Liver (tissue), 8 donors: ENCODE measurements at regions not wholly inside any gene's neighbourhood (a gene's known extent, or its start where the extent isn't known, plus 50 kb on each side); places are given as distances from the start of the nearest gene placed in this dataset.

Source experiments
- DNase-seq: peaks from one replicate; pipeline ENCODE4 v3.0.0-alpha.2; 2017; ENCODE audit warnings: low spot score
- H3K27ac ChIP-seq, 2 donors: one replicate each; pipeline ENCODE4 v1.7.0; 2013; ENCODE audit warnings: inconsistent platforms in 2 of 2, low read length in 2 of 2, control low read depth in 1 of 2, low read depth in 1 of 2, mild to moderate bottlenecking in 1 of 2
- H3K27me3 ChIP-seq, 4 donors: one replicate each; pipeline versions ENCODE4 v1.6.1 to v1.7.0; 2013; ENCODE audit warnings: low read length in 3 of 4, inconsistent platforms in 1 of 4, mild to moderate bottlenecking in 1 of 4, moderate library complexity in 1 of 4; ENCODE audit not compliant: control insufficient read depth in 4 of 4, insufficient read depth in 4 of 4
- H3K36me3 ChIP-seq, 4 donors: one replicate each; pipeline versions ENCODE4 v1.6.1 to v1.7.0; 2013; ENCODE audit warnings: low read length in 3 of 4, mild to moderate bottlenecking in 3 of 4, low read depth in 1 of 4, moderate library complexity in 1 of 4; ENCODE audit not compliant: control insufficient read depth in 4 of 4, insufficient read depth in 3 of 4
- H3K4me1 ChIP-seq, 4 donors: one replicate each; pipeline versions ENCODE4 v1.6.1 to v1.7.0; 2013; ENCODE audit warnings: low read length in 3 of 4, mild to moderate bottlenecking in 3 of 4, moderate library complexity in 1 of 4; ENCODE audit not compliant: control insufficient read depth in 4 of 4, insufficient read depth in 4 of 4
- H3K4me3 ChIP-seq, 3 donors: one replicate each; pipeline versions ENCODE4 v1.6.1 to v1.7.0; 2013; ENCODE audit warnings: low read length in 3 of 3, control low read depth in 1 of 3, low read depth in 1 of 3, mild to moderate bottlenecking in 1 of 3
- H3K9ac ChIP-seq, 2 donors: one replicate each; pipeline ENCODE4 v1.7.0; 2013; ENCODE audit warnings: low read length in 2 of 2, mild to moderate bottlenecking in 2 of 2, moderate library complexity in 2 of 2, control low read depth in 1 of 2, low read depth in 1 of 2
- H3K9me3 ChIP-seq, 4 donors: one replicate each; pipeline versions ENCODE4 v1.6.1 to v1.7.0; 2013; ENCODE audit warnings: low read length in 3 of 4; ENCODE audit not compliant: control insufficient read depth in 4 of 4
- ATF3 ChIP-seq: IDR thresholded peaks from 2 replicates; pipeline ENCODE4 v1.6.1; 2016; ENCODE audit warnings: antibody characterized with exemption
- CTCF ChIP-seq: fragments of 150-350 bp; IDR thresholded peaks from 2 replicates; pipeline ENCODE4 v1.5.1; 2017; ENCODE audit warnings: improper control_type of control experiment, low read depth, low read length; ENCODE audit not compliant: missing input control
- EGR1 ChIP-seq, 2 donors: IDR thresholded peaks; 2 replicates each; pipeline ENCODE4 v1.6.1; 2016 to 2018; ENCODE audit warnings: antibody characterized with exemption in 2 of 2, low read depth in 2 of 2
- FOXA1 ChIP-seq: IDR thresholded peaks from 2 replicates; pipeline ENCODE4 v1.6.1; 2016; ENCODE audit warnings: antibody characterized with exemption
- FOXA2 ChIP-seq: IDR thresholded peaks from 2 replicates; pipeline ENCODE4 v1.6.1; 2016; ENCODE audit warnings: antibody characterized with exemption
- GABPA ChIP-seq, 2 donors: IDR thresholded peaks in 1 of 2; conservative IDR thresholded peaks in 1 of 2; 2 replicates each; pipeline ENCODE4 v1.6.1; 2016; ENCODE audit warnings: antibody characterized with exemption in 2 of 2, mild to moderate bottlenecking in 1 of 2, moderate library complexity in 1 of 2
- HNF4A ChIP-seq, 2 donors: conservative IDR thresholded peaks; 2 replicates each; pipeline ENCODE4 v1.6.1; 2016; ENCODE audit warnings: antibody characterized with exemption in 2 of 2, mild to moderate bottlenecking in 2 of 2
- HNF4G ChIP-seq: IDR thresholded peaks from 2 replicates; pipeline ENCODE4 v1.6.1; 2016; ENCODE audit warnings: antibody characterized with exemption
- JUND ChIP-seq, 2 donors: IDR thresholded peaks; 2 replicates each; pipeline ENCODE4 v1.6.1; 2016; ENCODE audit warnings: antibody characterized with exemption in 2 of 2
- MAX ChIP-seq: IDR thresholded peaks from 2 replicates; pipeline ENCODE4 v1.6.1; 2016; ENCODE audit warnings: antibody characterized with exemption
- NR2F2 ChIP-seq: IDR thresholded peaks from 2 replicates; pipeline ENCODE4 v1.6.1; 2016; ENCODE audit warnings: antibody characterized with exemption
- RAD21 ChIP-seq, 2 donors: IDR thresholded peaks; 2 replicates each; pipeline ENCODE4 v1.6.1; 2016; ENCODE audit warnings: antibody characterized with exemption in 2 of 2, mild to moderate bottlenecking in 2 of 2
- REST ChIP-seq: IDR thresholded peaks from 2 replicates; pipeline ENCODE4 v1.6.1; 2016; ENCODE audit warnings: antibody characterized with exemption, mild to moderate bottlenecking
- RXRA ChIP-seq, 2 donors: IDR thresholded peaks; 2 replicates each; pipeline ENCODE4 v1.6.1; 2017 to 2018; ENCODE audit warnings: antibody characterized with exemption in 2 of 2, mild to moderate bottlenecking in 1 of 2
- SP1 ChIP-seq: IDR thresholded peaks from 2 replicates; pipeline ENCODE4 v1.6.1; 2018; ENCODE audit warnings: antibody characterized with exemption, mild to moderate bottlenecking
- TAF1 ChIP-seq: conservative IDR thresholded peaks from 2 replicates; pipeline ENCODE4 v1.6.1; 2016; ENCODE audit warnings: antibody characterized with exemption, mild to moderate bottlenecking
- YY1 ChIP-seq: IDR thresholded peaks from 2 replicates; pipeline ENCODE4 v1.6.1; 2016; ENCODE audit warnings: antibody characterized with exemption, mild to moderate bottlenecking
- ZBTB33 ChIP-seq: IDR thresholded peaks from 2 replicates; pipeline ENCODE4 v1.6.1; 2016; ENCODE audit warnings: antibody characterized with exemption
- WGBS: extraction: QIAGEN DNeasy Blood & Tissue Kit; methylation state at CpG from one replicate; pipeline ENCODE4 v1.1.7; 2013; 5-methylcytosine and 5-hydroxymethylcytosine counted together
- donor health status: healthy.
- donor health status: healthy.
- donor health status: healthy.
- donor health status: healthy.
- donor health status: healthy.

GRCh38 chr3:82240322-82240721, 478.9 kb upstream of the GBE1 start:
- H3K9me3 ChIP-seq: no peaks in the 10 kb centered on the region
- WGBS: 82% methylated on average over 4 of the region's 4 CpGs
- H3K27me3 ChIP-seq: no peaks in the 10 kb centered on the region
- no peaks in the 10 kb centered on the region for H3K36me3 ChIP-seq
- no peaks in the 10 kb centered on the region for H3K4me1 ChIP-seq
- no peak for TF ChIP-seq JUND (IDR thresholded peaks at IDR 0.05)
- TF ChIP-seq GABPA (IDR thresholded peaks at IDR 0.05 in 1 of 2, conservative IDR thresholded peaks at IDR 0.05 in 1 of 2): no peak
- TF ChIP-seq HNF4A (conservative IDR thresholded peaks at IDR 0.05): no peak
- TF ChIP-seq HNF4G: no peak
- TF ChIP-seq REST: no peak
- no peak for TF ChIP-seq YY1
- TF ChIP-seq TAF1: no peak
- TF ChIP-seq FOXA2: no peak
- TF ChIP-seq RXRA (IDR thresholded peaks at IDR 0.05): no peak
- TF ChIP-seq SP1: no peak
- no peak for TF ChIP-seq FOXA1
- TF ChIP-seq CTCF: no peak
- no peak for TF ChIP-seq MAX
- TF ChIP-seq ZBTB33: no peak
- no peak for TF ChIP-seq RAD21 (IDR thresholded peaks at IDR 0.05)
- TF ChIP-seq NR2F2: no peak
- no peak for DNase-seq
- H3K27ac ChIP-seq: no peak overlapping the region
- H3K4me3 ChIP-seq: no peak overlapping the region
- no peak overlapping the region for H3K9ac ChIP-seq

GRCh38 chr3:82236257-82236656, 474.8 kb upstream of the GBE1 start:
- H3K9ac ChIP-seq: no peak overlapping the region
- H3K9me3 ChIP-seq: no peaks in the 10 kb centered on the region
- no peaks in the 10 kb centered on the region for H3K36me3 ChIP-seq
- H3K4me1 ChIP-seq: no peaks in the 10 kb centered on the region
- H3K27ac ChIP-seq: no peak overlapping the region
- H3K4me3 ChIP-seq: no peak overlapping the region
- TF ChIP-seq HNF4G: no peak
- TF ChIP-seq MAX: no peak
- no peak for TF ChIP-seq ATF3
- TF ChIP-seq JUND (IDR thresholded peaks at IDR 0.05): no peak
- no peak for TF ChIP-seq RXRA (IDR thresholded peaks at IDR 0.05)
- TF ChIP-seq NR2F2: no peak
- TF ChIP-seq REST: no peak
- TF ChIP-seq HNF4A (conservative IDR thresholded peaks at IDR 0.05): no peak
- TF ChIP-seq YY1: no peak
- TF ChIP-seq TAF1: no peak
- TF ChIP-seq ZBTB33: no peak
- no peak for TF ChIP-seq EGR1 (IDR thresholded peaks at IDR 0.05; ENCODE audit: low read depth in 2 of 2)
- no peak for TF ChIP-seq FOXA2
- no peak for TF ChIP-seq RAD21 (IDR thresholded peaks at IDR 0.05)
- WGBS: 77% methylated on average over 3 of the region's 3 CpGs
- peaks cover 0 to 3% (median 0%) of the 10 kb centered on the region in 4 donors for H3K27me3 ChIP-seq
- no peak for DNase-seq
